GM12891 (cell line): ENCODE measurements at regions not wholly inside any gene's neighbourhood (a gene's known extent, or its start where the extent isn't known, plus 50 kb on each side); places are given as distances from the start of the nearest gene placed in this dataset.

Experiments
- POLR2A ChIP-seq: IDR thresholded peaks from 2 replicates; pipeline ENCODE4 v1.6.1; 2011; ENCODE audit warnings: low read depth, low read length, control low read depth
- POLR2AphosphoS5 ChIP-seq: IDR thresholded peaks from 2 replicates; pipeline ENCODE4 v1.6.1; 2011; ENCODE audit warnings: low read depth, low read length, control low read depth
- TAF1 ChIP-seq: IDR thresholded peaks from 2 replicates; pipeline ENCODE4 v1.6.1; 2011; ENCODE audit warnings: low read depth, low read length, control low read depth

DNA sequence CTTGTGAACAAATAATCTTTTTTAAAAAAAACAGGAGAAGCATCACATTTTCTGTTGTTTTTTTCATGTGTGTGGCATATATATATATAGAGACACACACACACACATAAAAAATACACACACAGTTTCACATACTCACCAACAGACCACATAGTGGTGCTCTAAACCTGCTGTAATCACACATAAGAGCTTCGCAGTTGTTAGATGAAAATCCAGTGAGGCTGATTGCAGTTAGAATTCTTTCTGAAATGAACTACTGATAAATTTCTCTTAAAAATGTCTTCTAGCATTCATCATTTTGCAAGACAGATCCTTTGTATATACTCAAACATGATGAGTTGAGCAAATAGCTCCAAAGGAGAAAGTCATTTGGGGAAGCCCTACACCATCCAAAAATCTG, 434.3 kb upstream of the STXBP6 start:
- no peak for TF ChIP-seq TAF1
- no peak for TF ChIP-seq POLR2AphosphoS5
- no peak for TF ChIP-seq POLR2A
